ENCODE measurements at regions not wholly inside any gene's neighbourhood (a gene's known extent, or its start where the extent isn't known, plus 50 kb on each side); places are given as distances from the start of the nearest gene placed in this dataset.
A peak's percentile ranks its signal among the peaks of the same experiment; 100 is the strongest.

DNA sequence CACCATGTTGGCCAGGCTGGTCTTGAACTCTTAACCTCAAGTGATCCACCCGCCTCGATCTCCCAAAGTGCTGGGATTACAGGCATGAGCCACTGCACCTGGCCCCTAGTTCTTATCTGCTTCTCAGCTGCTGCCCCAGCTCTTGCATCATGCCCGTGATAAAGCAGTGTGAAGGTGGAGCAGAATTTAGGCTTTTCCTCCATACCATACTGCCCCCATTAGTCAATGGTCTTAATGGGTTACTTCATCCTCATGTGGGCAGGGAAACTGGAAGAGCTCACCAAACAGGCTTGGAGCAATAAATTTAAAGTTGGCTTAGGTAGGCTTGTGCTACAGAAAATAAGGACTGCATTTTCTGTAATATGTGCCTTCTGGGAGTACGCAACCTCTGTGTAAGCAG, 636.9 kb upstream of the BOD1L1 start:
- intact Hi-C loops (cut with micrococcal nuclease) = no loop called here
- no peaks in the 10 kb centered on the region for H3K27me3 Mint-ChIP-seq
- POLR2A ChIA-PET = no interaction called here
- H3K9me3 Mint-ChIP-seq = no peaks in the 10 kb centered on the region
- CTCF ChIA-PET = interaction anchor here (1.1 kb wide), 1 partner anchor 16 kb away, joined by 3 read pairs; no protein-coding TSS in a partner anchor
- no peak overlapping the region for H3K4me3 Mint-ChIP-seq
- H3K27ac Mint-ChIP-seq = no peak overlapping the region
- no peaks in the 10 kb centered on the region for H3K4me1 Mint-ChIP-seq
- ATAC-seq (ENCODE audit: low read depth) = no peak
- no peak for DNase-seq
- no peaks in the 10 kb centered on the region for H3K36me3 Mint-ChIP-seq (ENCODE audit: low read depth)
- TF ChIP-seq, protein P1, sequence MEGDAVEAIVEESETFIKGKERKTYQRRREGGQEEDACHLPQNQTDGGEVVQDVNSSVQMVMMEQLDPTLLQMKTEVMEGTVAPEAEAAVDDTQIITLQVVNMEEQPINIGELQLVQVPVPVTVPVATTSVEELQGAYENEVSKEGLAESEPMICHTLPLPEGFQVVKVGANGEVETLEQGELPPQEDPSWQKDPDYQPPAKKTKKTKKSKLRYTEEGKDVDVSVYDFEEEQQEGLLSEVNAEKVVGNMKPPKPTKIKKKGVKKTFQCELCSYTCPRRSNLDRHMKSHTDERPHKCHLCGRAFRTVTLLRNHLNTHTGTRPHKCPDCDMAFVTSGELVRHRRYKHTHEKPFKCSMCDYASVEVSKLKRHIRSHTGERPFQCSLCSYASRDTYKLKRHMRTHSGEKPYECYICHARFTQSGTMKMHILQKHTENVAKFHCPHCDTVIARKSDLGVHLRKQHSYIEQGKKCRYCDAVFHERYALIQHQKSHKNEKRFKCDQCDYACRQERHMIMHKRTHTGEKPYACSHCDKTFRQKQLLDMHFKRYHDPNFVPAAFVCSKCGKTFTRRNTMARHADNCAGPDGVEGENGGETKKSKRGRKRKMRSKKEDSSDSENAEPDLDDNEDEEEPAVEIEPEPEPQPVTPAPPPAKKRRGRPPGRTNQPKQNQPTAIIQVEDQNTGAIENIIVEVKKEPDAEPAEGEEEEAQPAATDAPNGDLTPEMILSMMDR (IDR thresholded peaks at IDR 0.05) = no peak

GRCh38 chr4:14265651-14266050, 638.1 kb upstream of the BOD1L1 start:
- Mint-ChIP-seq H3K4me3 (no peak overlapping the region), H3K9me3 (no peaks in the 10 kb centered on the region), H3K27me3 (no peaks in the 10 kb centered on the region), H3K4me1 (peaks cover 10% of the 10 kb centered on the region), H3K27ac (no peak overlapping the region), H3K36me3 (ENCODE audit: low read depth) (no peaks in the 10 kb centered on the region)
- TF ChIP-seq, protein P1 (IDR thresholded peaks at IDR 0.05) = no peak
- intact Hi-C loops (cut with micrococcal nuclease) = no loop called here
- CTCF ChIA-PET = no interaction called here
- ATAC-seq (ENCODE audit: low read depth) (no peak), DNase-seq (no peak)
- POLR2A ChIA-PET = no interaction called here

DNA sequence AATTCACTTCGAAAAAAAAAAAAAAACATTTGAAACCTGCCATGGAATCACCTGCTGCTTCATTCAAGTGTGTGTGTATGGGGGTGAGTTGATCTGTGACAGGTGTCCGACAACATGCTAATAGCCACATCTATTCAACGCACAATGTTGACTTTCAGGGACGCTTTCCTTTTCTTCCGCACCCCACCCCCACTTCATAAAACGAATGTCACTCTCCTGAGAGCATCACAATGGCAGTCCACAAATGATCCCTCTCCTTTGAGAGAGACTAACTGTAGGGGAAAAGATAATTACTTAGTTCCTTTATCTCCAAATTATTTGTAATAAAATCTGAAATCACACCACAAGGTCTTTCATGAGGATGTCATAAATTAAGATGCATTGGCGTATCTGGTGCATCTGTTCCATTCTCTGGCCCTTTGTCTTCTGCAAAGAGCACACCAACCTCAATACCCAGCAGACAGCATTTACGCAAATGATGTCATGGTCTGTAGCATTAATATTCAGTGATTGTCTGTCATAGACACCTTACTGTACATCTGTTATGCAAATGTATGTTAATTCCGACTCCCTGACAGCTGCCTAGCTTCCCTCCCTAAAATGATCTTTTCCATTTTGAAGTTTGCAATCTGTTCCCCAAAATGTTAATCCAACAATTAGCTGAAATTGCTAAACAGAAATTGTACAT, 640.0 kb upstream of the BOD1L1 start:
- CTCF ChIA-PET = no interaction called here
- no peaks in the 10 kb centered on the region for H3K36me3 Mint-ChIP-seq (ENCODE audit: low read depth)
- H3K27ac Mint-ChIP-seq = no peak overlapping the region
- POLR2A ChIA-PET = interaction anchor here (0.6 kb wide), 1 partner anchor 38 kb away, joined by 10 read pairs; no protein-coding TSS in a partner anchor
- H3K9me3 Mint-ChIP-seq = no peaks in the 10 kb centered on the region
- no peak for ATAC-seq (ENCODE audit: low read depth)
- TF ChIP-seq, protein P1 (IDR thresholded peaks at IDR 0.05) = no peak
- no peak for DNase-seq
- H3K4me3 Mint-ChIP-seq = no peak overlapping the region
- intact Hi-C loops (cut with micrococcal nuclease) = no loop called here
- peaks cover 27% of the 10 kb centered on the region for H3K4me1 Mint-ChIP-seq
- no peaks in the 10 kb centered on the region for H3K27me3 Mint-ChIP-seq

DNA sequence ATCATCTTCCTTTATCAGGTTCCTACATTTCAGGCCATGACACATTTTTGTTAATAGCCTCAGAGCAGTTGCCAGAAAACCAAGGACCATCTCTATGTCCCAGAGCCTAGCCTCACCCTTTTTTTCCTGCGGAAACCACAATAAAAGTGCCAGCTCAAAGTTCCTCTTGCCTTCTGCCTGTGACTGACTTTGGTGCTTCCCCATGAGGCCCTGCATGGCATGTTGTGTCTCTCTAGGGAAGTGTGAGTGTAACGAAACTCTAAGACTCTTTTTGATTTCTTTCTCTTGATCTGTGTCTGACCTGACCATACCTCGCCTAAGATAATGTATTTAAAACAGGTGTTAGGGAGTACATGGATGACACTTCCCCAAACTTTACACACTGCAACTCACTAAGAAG, 642.3 kb upstream of the BOD1L1 start:
- ChIA-PET POLR2A (no interaction called here), CTCF (no interaction called here)
- TF ChIP-seq, protein P1 (IDR thresholded peaks at IDR 0.05) = no peak
- intact Hi-C loops (cut with micrococcal nuclease) = no loop called here
- Mint-ChIP-seq H3K4me1 (peaks cover 32% of the 10 kb centered on the region), H3K27me3 (no peaks in the 10 kb centered on the region), H3K4me3 (no peak overlapping the region), H3K27ac (peak overlapping the region; percentile 27), H3K36me3 (ENCODE audit: low read depth) (no peaks in the 10 kb centered on the region), H3K9me3 (no peaks in the 10 kb centered on the region)
- ATAC-seq (ENCODE audit: low read depth) = peak; percentile 76
- DNase-seq = no peak

GRCh38 chr4:14272206-14272605, 644.7 kb upstream of the BOD1L1 start:
- no peaks in the 10 kb centered on the region for H3K36me3 Mint-ChIP-seq (ENCODE audit: low read depth)
- peaks cover 32% of the 10 kb centered on the region for H3K4me1 Mint-ChIP-seq
- peaks cover 7% of the 10 kb centered on the region for H3K9me3 Mint-ChIP-seq
- no peaks in the 10 kb centered on the region for H3K27me3 Mint-ChIP-seq
- H3K4me3 Mint-ChIP-seq = no peak overlapping the region
- intact Hi-C loops (cut with micrococcal nuclease) = no loop called here
- CTCF ChIA-PET = no interaction called here
- H3K27ac Mint-ChIP-seq = no peak overlapping the region
- TF ChIP-seq, protein P1 (IDR thresholded peaks at IDR 0.05) = no peak
- ATAC-seq (ENCODE audit: low read depth) (no peak), DNase-seq (no peak)
- POLR2A ChIA-PET = no interaction called here

All from activated B cell treated with CpG ODN at 0.5 μM for 24 hours (primary cell).